BJ (cell line): ENCODE measurements at regions not wholly inside any gene's neighbourhood (a gene's known extent, or its start where the extent isn't known, plus 50 kb on each side); places are given as distances from the start of the nearest gene placed in this dataset.

Experiments used
- CTCF ChIA-PET: fragments of 350-600 bp; formaldehyde crosslinking; extraction: SDS; loops from one replicate; lab custom pipeline; 2021; ENCODE audit warnings: antibody characterized with exemption, inconsistent platforms; lab: Yijun Ruan, JAX
- POLR2A ChIA-PET: fragments of 300-600 bp; sonication (Branson Sonifier 250); formaldehyde crosslinking; extraction: SDS; loops from one replicate; lab custom pipeline; 2021; ENCODE audit warnings: antibody characterized with exemption; lab: Charles Lee
- DNase-seq: peaks from one replicate; pipeline ENCODE4 v3.0.0-alpha.2; 2011; ENCODE audit warnings: low read depth
- H3K27me3 ChIP-seq: 2 replicates; pipeline ENCODE4 v1.6.0; 2011; ENCODE audit warnings: low read length; ENCODE audit not compliant: control insufficient read depth, insufficient read depth
- H3K36me3 ChIP-seq: 2 replicates; pipeline ENCODE4 v1.5.1; 2011; ENCODE audit warnings: low read length; ENCODE audit not compliant: control insufficient read depth, insufficient read depth
- H3K4me3 ChIP-seq: 2 replicates; pipeline ENCODE4 v1.5.1; 2011; ENCODE audit warnings: low read depth, mild to moderate bottlenecking, control low read depth, low read length
- CTCF ChIP-seq: IDR thresholded peaks from 2 replicates; pipeline ENCODE4 v1.5.1; 2011; ENCODE audit warnings: low read depth, mild to moderate bottlenecking, control low read depth, inconsistent platforms, low read length, moderate library complexity; ENCODE audit not compliant: insufficient read depth

GRCh38 chr15:53225781-53226180 lies 435.6 kb upstream of the ONECUT1 start:
- Histone ChIP-seq H3K27me3 (no peaks in the 10 kb centered on the region), H3K36me3 (no peaks in the 10 kb centered on the region), H3K4me3 (no peak overlapping the region)
- DNase-seq = no peak
- no peak for TF ChIP-seq CTCF
- POLR2A ChIA-PET = no interaction called here
- CTCF ChIA-PET = no interaction called here

- no peak overlapping the region for H3K4me3 ChIP-seq
- POLR2A ChIA-PET = no interaction called here
- no peaks in the 10 kb centered on the region for H3K27me3 ChIP-seq
- no peak for DNase-seq
- H3K36me3 ChIP-seq = no peaks in the 10 kb centered on the region
- CTCF ChIA-PET = no interaction called here
- no peak for TF ChIP-seq CTCF
These were observed 434.2 kb upstream of the ONECUT1 start for GRCh38 chr15:53224371-53224770.

GRCh38 chr15:53223815-53224214 lies 433.7 kb upstream of the ONECUT1 start:
- H3K36me3 ChIP-seq = no peaks in the 10 kb centered on the region
- TF ChIP-seq CTCF = no peak
- DNase-seq = no peak
- H3K4me3 ChIP-seq = no peak overlapping the region
- H3K27me3 ChIP-seq = no peaks in the 10 kb centered on the region
- ChIA-PET POLR2A (no interaction called here), CTCF (no interaction called here)

GRCh38 chr15:53218666-53219580 lies 428.8 kb upstream of the ONECUT1 start:
- CTCF ChIA-PET = no interaction called here
- H3K4me3 ChIP-seq = no peak overlapping the region
- DNase-seq = no peak
- H3K27me3 ChIP-seq = no peaks in the 10 kb centered on the region
- no peaks in the 10 kb centered on the region for H3K36me3 ChIP-seq
- POLR2A ChIA-PET = no interaction called here
- no peak for TF ChIP-seq CTCF

GRCh38 chr15:53216036-53216435 lies 425.9 kb upstream of the ONECUT1 start:
- CTCF ChIA-PET = no interaction called here
- POLR2A ChIA-PET = no interaction called here
- Histone ChIP-seq H3K4me3 (no peak overlapping the region), H3K36me3 (no peaks in the 10 kb centered on the region), H3K27me3 (no peaks in the 10 kb centered on the region)
- TF ChIP-seq CTCF = no peak
- no peak for DNase-seq
